HepG2 (cell line): ENCODE measurements at regions not wholly inside any gene's neighbourhood (a gene's known extent, or its start where the extent isn't known, plus 50 kb on each side); places are given as distances from the start of the nearest gene placed in this dataset.

ENCODE experiments used
- RERE ChIP-seq: IDR thresholded peaks from 2 replicates; pipeline ENCODE4 v1.6.1; 2016; ENCODE audit warnings: low read depth, missing genetic modification reagents, missing compliant biosample characterization
- ZNF382 ChIP-seq: sonication (generic); formaldehyde crosslinking; IDR thresholded peaks from 2 replicates; pipeline ENCODE4 v1.5.0; 2020; ENCODE audit warnings: missing genetic modification reagents, mild to moderate bottlenecking, borderline replicate concordance

- no peak for TF ChIP-seq RERE (CRISPR knock-in tag)
- no peak for TF ChIP-seq ZNF382
Measured at GRCh38 chr2:185640588-185640987, 98.0 kb upstream of the FSIP2 start.
